IPS-NIHi11 (cell line): ENCODE measurements at regions not wholly inside any gene's neighbourhood (a gene's known extent, or its start where the extent isn't known, plus 50 kb on each side); places are given as distances from the start of the nearest gene placed in this dataset.

Source experiments
- DNase-seq: peaks from one replicate; pipeline ENCODE4 v3.0.0; 2012; ENCODE audit warnings: mixed read lengths, low spot score

DNA sequence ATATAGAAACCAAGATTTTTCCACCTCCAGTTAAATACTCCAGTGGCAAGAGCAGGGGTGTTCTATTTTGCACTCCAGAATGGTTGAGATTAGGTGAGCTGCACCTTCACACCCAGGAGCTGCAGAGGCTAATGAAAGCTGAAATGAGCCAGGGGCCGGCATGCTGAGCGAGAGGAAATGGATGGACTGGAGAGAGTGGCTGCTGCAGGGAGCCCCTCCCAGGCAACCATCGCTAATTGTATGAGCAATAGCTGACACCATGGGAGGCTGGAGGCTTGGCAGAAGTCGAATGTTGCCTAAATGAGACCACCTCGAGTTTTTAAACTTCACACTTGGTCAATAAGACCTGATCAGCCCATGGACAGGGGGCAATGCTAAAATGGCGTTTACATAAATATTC, 301.8 kb upstream of the TMPO start:
- peak; percentile 48 for DNase-seq

DNA sequence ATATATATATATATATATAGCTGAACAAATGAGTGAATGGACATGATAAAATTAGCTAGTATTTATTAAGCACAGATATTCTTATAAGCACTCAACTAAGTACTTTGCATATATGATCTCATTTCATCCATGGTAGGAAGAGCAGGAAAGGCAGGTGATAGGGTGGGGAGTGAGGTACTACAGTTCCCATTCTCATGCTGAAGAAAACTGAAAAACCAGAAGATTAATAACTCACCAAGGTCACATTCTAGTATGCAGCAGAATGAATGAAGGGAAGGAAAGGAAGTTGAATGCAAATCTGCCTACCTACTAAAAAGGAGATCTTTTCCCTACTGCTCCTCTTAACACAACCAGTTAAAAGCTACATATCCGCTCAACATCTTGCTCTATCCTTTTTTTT, 298.1 kb upstream of the TMPO start:
- no peak for DNase-seq

DNA sequence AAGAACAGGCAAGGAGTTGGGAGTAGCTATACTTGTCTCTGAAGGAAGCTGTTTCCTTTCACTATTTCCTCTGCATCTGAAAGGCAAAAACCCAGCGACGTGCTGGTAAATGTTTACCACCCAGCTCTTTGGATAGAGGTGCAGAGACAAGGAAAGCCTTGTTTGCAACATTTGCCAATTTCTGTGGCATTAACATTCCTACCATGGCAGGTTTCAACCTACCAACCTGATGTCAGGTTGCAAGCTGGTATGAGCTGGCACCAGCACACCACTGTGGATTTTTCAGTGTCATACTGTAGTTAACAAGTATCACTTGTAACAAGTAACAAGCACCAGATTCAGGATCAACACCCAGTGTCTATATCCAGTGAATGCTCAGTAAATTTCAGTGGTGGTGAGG, 294.8 kb upstream of the TMPO start:
- no peak for DNase-seq

DNA sequence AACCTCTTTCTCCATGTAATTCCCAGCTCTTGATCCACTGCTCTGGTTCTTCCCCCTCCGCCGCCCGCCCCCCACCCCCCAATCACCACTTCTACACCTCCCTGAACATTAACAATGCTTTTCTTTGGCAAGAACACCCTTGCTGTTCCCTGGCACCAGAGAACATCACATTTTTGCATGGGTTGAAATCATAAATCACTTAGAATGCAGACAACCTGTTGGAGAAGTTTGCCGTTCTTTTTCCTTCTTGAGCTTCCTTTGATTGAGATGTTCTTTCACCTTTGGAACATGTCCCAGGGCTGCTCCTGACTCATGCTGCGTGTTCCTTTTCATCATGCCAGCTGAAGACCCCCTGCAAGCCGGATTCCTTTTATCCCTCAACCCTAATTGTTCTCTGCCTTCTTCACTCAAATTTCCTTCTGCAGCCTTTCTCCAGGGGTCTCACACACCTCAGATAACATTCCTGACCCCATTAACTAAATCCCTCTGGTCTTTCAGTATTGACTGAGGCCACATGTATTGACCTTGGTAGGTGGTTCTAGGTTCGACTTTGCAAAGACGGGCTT, 294.1 kb upstream of the TMPO start:
- peak; percentile 31 for DNase-seq

DNA sequence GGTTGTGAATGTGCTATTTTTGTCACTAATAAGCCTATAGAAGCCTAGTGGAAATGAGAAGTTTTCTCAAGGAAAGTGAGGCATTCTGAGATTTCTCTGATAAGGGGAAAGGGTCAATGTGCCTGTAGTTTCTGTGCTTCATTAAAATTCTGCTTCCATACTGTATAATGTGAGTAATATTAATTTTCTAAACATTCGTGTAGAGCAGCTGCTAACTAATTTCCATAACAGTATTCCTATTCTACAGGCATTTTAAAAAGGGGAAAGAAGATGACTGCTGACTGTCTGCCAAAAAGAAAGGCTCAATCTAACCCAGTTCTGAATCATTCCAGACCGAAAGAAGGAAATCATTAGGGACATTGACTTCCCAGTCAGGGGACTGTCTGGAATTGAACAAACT, 293.3 kb upstream of the TMPO start:
- no peak for DNase-seq

DNA sequence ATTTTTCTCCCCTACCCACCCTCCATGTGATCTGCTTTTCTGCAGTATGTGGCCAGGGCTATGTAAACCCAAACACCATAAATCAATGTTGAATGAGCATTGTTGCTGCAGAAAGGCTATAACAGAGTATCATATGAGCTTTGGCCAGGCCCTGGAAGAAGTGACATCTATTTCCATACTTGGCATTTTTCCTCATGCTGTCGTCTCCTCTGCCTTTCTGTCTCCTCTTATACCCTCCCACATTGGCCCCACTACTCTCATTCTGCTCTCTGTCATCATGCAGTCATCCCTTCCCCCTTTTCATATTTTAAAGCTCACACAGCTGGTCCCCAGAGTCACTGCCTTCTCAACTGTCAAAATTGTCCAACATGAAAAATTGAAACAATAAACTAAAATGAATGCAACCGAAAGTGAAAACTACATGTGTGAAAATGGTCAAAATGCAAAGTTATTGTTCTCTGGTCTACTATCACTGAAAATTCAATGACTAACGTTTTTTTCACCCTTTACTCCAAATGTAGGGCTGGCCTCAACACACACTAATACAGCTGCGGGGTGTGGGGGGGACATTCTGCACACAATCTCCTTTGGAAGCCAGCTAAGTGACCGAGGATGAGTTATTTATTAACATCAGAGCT, 290.7 kb upstream of the TMPO start:
- DNase-seq, result no peak

DNA sequence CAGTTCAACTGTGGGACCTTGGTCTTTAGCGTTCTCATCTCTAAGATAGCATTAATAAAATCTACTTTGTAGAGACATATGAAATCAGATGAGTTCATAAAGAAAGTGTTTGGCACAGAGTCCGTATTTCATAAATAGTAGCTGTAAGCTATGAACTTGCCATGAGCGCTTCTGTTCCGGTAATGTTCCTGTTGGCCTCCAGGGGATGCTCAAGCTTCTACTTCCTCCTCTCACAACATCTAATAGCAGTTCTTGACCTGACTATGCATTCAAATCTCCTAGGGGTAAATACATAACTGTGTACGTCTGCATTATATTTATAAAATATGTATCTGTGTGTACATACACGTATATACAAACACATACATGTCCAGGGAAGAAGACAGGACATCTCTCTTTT, 288.2 kb upstream of the TMPO start:
- no peak for DNase-seq

DNA sequence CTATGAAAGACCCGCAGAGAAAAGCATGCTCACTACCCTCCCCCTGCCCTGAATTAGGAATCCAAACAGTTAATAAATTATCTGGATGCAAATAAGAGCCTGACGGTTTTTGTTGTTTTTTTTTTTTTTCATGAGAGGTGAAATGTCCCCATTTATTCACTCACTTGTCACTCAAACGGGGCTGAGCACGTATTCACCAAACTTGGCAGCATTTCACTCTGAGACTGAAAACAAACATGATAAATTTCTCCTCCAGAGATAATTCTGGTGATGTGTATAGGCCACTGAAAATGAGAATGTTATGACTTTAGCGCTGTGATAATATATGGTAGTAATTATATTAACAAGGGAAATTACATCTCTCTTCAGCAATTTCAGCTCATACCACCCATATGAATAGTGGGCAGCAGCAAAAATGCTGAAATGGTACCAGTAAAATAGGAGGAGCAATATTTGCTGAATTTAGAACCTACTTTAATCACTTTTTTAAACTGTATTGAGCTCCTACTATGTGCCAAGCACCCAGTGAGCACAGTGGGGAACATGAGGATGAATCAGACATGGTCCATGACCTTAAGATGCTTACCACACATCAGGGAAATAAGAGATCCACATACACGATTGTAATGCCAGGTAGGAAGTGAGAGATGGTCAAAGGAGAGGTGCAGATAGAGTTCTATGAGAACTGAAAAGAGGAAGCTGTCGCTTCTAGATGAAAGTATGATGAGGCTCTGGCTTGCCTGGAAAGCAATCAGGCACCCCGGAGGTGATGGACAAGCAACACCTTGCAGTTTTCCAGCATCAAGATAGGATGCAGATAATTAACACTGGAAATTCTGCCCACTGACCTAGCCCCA, 286.5 kb upstream of the TMPO start:
- DNase-seq, result no peak

DNA sequence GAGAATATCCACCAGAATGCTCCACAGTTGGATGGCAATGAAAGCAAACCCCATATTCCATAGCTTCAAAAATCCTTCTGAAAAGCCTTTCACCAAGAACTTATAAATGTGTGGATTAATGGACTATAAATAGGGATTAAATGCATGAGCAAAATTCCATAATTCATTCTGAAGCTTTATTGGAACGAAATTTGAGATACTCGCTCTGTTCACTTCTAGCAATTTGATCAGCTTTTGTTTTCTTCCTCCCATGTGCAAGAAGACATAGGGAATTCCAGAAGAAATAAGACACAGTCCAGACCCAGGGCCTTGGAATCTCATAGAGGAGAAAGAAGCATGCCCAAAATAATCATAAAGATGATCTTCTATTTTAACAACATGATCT, 285.9 kb upstream of the TMPO start:
- no peak for DNase-seq

DNA sequence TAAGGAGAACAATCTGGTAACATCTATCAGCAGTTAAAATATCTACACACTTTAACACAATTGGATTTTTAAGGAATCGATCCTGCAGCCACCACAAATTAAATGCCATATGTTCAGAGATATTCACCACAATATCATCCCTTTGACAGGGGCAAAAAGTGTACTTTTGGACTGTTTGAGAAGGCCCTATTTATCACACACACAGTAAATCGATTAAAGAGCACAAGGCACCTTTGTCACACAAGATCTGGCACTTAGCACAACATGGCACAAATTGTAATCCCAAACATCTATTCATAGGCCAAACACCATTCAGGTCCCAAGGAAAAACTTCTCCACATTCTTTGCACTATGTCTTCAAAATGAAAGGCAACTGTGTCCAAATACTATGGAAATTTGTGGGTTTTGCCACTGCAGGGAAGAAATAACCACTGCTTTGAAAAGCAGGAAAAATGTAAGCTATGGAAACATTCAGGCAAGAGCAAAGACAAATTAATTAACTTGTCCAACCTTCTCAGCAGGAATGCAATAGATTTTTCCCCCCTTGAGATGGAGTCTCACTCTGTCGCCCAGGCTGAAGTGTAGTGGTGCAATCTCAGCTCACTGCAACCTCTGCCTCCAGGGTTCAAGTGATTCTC, 282.5 kb upstream of the TMPO start:
- DNase-seq, result no peak

DNA sequence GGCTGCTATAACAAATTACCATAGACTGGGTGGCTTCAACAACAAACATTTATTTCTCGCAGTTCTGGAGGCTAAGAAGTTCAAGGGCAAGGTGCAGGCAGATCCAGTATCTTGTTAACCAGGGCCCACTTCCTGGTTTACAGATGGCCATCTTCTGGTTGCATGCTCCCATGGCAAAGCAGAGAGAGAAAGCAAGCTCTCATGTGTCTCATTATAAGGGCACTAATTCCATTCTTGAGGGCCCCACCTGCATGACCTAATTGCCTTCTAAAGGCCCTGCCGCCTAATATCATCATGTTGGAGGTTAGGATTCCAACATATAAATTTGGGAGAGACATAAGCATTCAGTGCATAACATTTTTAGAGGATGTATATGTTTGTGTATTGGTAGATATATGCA, 280.1 kb upstream of the TMPO start:
- no peak for DNase-seq

DNA sequence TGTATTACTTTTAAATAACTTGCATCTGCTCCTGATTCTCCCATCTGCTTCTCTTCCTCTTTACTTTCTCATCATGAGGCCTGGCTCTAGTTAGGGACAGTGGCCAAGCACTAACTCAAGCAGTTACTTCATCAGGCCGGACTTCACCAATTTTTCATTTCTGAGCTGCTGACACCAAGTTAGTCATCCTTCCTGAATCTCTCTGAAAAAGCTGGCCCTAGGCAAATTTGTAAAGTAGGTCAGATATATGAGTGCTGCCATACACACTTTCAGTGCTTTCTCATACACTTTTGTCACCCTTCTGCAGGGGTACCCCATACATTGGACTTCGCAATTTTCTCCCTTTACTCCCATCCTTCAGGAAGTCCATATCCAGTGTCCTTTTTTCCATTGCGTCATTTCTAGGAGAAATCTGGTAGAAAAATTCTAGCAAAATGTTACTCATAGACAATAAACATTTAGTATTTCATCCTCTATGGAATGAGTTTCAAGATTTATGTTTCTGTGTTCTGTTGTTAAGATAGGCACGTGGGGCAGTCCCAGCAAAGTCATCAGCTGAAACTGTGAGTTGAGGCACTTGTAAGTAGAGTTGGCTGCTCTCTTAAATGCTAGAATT, 276.8 kb upstream of the TMPO start:
- no peak for DNase-seq

DNA sequence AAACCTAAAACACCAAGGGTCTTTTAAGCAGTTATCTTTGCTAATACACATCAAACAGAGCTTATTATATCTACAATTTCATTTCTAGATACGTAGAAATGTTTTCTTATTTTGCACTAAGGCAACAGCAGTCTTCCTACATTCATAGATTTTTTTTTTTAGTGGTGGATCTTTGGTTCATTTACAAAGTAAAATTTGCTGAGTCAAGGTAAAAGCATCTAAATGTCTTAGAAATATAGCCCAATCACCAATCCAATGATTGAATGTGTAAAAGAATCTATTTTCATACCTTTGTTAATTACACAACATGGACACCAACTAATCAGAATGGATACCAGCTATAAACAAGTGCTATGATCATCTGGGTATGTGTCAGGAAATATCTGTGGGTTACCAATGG, 272.2 kb upstream of the TMPO start:
- no peak for DNase-seq

DNA sequence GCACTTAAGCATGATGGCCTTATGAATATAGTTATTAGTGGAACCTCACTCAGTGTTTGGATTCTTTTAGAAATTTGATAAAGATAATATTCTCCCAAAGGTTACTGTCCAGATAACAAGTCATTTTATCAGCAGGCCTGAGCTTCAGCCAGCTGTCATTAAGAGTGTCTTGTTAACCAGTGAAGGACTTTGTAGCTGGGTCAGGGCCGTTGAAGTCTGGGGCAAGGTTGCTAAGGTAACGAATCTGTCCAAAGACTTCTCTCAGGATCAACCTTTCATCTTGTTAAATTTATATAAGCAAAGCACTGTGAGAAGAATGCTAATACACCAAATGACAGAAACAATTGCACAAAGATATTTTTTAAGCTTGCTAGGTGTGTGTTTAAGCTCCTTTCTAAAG, 271.3 kb upstream of the TMPO start:
- DNase-seq, result no peak

DNA sequence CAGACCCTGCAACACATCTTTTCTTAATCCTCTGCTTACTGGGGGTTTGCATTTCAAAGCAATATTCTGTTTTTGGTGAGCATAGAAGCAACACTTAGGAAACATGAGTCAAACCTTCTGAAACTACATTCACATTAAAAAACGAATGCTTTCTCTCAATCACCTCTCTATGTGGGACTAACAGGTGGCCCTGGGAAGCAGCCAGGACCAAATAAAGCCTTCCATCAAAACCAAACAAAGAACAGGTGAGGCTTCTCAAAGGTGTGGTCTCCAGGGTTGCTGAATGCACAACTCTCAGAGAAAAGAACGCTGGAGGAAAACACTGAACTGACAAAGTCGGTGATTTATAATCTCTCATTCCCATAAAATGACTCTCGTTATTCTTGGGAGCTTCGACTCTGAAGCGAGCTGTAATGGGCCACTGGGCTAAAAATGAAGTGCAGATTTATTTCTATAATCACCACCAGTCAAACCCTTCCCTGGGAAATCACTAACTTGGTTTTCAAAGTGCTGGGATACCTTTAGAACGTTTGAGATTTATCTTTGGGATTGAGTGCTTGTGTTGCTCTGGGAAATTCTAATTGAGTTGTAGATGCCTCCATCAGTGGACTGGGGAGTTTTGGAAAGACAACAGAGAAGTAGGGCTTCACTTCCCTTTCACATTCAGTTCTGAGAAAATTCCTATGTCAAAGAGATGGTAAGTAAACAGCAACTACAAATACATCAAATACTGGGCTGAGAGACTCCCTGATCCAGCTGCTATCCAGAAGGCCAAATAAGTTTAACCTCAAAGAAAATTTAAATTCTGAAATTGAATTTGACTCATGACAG, 262.0 kb upstream of the TMPO start:
- no peak for DNase-seq

DNA sequence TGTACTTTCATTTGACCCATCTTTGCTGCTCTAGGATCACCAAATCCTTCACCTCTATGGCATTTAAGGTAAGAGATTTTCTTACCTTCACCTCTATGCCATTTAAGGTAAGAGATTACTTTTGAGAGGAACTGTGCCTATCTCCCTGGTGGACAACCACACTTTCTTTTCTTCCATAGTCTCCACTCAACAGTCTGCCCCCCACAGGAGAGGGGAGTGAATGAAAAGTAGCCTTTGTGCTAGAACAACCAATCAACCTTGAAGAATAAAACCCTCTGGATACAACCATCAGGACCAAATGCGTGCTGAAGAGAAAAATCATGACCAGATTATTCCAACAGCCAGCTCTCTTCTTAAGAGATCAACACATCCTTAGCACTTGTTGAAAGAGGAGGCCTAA, 258.6 kb upstream of the TMPO start:
- DNase-seq, result peak; percentile 30

DNA sequence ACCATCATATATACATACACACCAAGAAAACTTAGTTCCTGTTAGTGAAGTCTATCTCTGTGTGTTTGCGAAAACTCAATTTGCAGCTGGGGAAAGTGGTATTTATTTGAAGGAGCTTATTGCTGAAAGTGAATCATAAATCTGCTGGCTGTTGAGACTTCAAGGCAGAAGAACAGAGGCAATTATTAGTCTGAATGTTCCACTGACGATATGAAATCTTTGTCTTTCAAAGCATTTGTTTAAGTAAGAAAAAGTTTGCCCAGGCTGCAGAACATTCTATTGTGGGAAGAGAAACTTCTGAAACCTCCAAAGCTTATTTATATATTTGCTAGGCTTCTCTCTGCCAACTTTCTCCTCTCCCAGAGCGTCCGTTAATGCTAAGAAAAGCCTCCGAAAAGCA, 255.7 kb upstream of the TMPO start:
- no peak for DNase-seq

DNA sequence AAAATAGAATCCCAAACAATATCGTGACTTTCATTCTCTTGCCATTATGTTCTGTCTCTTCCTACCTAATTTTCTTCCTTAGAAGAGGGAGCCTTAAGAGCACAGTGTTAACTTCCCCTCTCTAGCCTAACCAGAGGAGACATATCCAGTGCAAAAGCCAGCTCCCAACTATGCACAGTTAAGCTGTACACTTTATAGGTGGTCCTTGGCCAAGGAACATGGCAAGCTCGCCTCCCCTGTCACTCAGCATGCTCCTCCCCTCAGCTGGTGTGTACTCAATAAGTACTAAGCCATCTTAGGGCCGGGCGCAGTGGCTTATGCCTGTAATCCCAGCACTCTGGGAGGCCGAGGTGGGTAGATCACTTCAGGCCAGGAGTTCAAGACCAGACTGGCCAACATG, 255.1 kb upstream of the TMPO start:
- no peak for DNase-seq

DNA sequence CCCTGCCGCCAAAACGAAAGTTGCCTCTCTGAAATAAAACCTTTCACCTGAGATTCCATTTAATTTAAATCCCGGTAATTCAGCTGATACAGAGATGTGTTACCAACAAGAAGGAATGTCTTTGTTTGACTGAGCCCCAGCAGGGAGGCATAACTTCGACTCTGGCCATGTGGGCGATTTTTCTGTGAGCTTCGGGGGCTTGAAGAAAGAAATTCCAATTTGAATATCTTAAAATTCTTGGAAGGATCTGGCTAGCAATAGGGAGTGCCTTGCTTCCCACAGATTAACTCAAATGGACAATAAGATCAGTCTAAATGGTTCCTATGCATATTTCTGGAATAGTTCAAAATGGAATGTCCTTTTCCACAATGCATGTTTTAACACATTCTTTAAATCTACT, 252.5 kb upstream of the TMPO start:
- DNase-seq, result no peak

DNA sequence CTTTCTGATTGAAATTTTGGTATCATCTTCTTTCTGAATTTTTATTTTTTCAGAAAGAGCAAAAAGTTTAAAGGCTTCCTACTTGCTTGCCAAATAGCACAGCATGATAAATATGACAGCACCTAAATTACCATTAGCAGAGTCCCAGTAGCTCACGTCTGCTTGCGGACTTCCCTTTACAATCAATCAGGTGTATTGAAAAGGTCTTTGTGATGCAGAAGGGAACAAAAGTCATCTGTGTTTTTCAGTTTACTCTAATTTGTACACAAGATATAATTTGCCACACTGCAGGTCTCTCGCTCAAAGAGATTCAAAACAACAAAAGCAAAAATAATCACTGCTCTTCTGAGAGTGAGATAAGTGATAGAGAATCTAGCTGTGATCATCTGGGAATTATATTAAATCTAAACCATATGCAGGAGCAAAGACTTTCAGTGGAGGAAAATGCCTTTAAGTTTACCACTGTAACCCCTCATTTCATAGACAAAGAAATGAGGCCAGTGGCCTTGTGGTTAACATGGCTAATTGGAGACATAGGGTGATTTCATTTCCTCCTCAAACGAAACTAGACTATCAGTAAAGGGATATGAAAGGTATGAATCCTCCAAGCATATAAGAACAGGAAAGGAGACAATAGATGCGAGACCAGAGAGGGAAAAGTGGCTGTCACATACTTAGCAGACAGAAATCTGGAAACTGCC, 240.8 kb upstream of the TMPO start:
- no peak for DNase-seq

DNA sequence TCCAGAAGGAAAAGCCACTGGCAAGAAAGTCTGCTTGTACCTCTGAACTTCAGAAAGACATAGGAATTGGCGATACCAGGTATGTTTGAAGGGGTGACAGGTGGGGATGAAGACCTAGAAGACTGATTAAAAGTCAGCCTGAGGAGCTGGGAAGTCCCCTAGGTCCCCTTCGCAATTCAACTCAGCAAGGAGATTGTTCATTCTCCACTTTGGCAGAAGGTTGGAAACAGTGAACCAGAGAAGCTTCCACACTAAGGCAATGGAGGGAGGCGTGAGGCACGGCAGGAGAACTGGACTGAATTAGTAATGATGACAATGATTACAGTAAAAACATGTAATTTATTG, 240.3 kb upstream of the TMPO start:
- no peak for DNase-seq
